ENCODE measurements at regions not wholly inside any gene's neighbourhood (a gene's known extent, or its start where the extent isn't known, plus 50 kb on each side); places are given as distances from the start of the nearest gene placed in this dataset.

- DNase-seq, result no peak
These were observed 264.2 kb downstream of the ZSWIM6 start for GRCh38 chr5:61596265-61596664.

- no peak for DNase-seq
These were observed 265.6 kb downstream of the ZSWIM6 start for GRCh38 chr5:61597684-61598083.

DNA sequence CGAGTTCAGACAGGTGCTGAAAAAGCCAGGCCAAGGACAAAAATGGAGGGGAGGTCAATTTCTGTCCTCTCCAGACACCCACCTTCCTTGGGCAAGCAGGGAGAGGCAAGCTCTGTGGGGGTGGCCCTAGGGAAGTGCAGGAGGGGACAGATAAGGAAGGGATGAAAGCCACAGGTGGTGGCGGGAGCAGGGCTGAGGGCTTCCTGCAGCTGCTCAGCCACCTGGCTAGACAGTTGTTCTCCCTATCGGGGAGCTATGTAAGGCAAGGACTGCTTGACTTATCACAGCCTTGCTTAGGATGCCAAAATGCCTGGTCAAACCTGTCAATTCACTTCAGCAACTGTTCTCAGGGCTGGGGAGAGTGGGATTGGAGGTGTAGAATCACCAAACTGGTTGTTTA is 266.1 kb downstream of the ZSWIM6 start:
- no peak for DNase-seq

DNA sequence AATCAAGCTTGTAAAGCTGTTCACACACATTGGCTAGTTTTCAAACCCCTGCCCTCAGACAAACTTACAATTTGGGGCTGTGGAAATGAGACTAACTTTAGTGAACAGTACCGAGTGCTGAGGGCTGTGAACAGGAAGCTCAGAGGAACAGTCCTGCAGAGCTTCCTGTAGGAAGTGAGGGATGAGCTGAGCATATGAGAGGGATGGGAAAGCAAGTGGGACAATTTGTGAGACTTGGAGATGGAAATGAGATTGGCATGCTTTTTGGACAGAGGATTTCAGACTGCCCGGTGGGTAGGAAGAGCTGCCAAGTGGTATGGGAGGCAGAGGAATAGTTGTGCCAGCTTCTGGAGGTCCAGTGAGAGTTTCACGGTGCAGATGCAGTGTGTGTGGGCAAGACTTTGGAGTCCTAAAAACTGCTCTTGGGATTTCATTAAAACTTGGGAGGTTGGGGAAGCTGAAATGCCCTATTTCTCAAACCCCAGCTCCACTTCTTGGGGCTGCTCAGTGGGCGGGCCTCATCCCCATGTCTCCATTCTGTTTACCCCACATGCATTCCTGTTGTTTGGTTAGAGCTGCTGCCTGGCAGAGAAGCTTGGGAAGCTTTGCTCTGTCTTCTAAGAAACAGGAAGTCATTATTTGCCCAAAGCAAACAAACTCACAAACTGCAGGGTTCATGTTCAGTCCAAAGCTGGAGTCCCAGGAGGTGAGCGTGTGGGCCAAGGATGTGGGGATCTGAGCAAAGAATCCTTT is 267.5 kb downstream of the ZSWIM6 start:
- no peak for DNase-seq

- DNase-seq, result no peak
These were observed 268.0 kb downstream of the ZSWIM6 start for GRCh38 chr5:61600123-61600444.

GRCh38 chr5:61600945-61601511 is 269.0 kb downstream of the ZSWIM6 start:
- DNase-seq, result no peak

DNA sequence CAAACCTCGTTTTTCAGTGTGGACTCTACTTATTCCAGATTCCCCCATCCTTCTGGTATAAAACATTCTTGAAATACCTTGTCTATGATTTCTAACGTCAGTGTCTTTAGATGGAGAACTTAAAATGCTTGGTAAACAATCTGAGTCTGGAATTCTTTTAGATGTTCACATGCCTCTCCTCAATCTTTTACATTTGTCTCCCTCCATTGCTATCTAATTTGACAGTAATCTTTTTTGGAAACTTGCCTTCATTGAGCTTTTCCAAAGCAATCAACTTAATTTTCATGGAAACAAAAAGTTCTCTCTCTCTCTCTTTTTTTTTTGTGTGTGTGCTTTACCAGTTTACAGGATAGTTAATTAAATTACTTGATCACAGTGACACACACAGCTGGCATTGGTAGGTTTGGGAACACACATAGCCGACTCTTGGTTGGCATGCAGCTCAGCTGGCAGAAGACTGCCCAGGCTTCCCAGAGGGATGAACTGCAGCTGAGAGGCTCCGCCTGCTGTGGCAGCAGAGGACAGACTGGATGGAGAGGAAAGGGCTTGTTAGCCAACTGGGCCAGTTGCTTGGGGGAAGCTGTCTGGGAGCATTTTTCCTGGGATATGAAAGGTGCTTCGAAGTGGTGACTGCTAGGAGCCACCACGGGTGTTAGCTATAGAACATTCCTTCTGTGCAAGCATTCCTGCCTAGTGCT is 271.3 kb downstream of the ZSWIM6 start:
- DNase-seq, result no peak

DNA sequence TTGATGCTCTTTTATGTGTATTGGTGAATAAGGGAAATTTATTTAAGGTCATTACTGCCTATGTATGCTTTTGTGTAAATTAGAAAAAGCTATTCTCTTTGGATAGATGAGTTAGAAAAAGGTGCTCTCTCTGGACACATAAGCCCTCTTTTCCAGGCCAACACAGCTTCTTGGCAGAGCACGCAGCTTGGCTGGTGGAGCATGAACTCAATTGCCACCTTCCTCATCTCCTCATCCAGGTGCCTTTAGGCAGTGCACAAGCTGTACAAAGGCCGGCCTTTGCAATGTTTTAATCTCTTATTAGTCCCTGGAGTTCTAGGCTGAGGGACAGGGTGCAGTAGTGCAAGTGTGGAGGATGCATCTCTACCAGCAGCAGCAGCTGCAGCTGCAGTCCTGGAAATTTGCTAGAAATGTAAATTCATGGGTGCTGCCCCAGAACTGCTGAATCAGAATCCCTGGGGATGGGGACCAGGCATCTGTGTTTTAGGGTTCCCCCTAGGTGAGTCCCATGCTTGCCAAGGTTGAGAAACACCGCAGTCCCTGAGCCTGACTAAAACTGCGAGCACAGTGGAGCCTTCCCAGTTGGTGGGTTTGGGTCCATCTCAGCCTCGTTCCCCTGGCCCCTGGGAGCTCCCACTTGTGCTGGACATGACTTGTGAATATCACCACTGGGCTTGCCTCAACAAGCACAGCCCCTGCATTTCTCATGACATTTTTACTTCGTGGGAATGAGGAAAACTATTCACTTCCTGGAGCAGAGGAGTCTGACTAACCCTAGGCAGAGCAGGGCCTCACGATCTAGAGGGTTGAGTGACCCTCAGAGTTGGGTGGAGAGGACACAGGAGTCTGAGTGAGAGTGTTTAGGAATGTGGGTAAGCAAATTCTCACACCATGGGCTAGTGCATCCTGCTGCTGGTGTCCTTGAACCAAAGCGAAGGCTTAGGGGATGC is 272.3 kb downstream of the ZSWIM6 start:
- DNase-seq, result no peak

- no peak for DNase-seq
These were observed 278.0 kb downstream of the ZSWIM6 start for GRCh38 chr5:61609840-61610677.

GRCh38 chr5:61610678-61611024 is 278.6 kb downstream of the ZSWIM6 start:
- DNase-seq, result no peak

GRCh38 chr5:61612431-61612830 is 280.4 kb downstream of the ZSWIM6 start:
- no peak for DNase-seq

DNA sequence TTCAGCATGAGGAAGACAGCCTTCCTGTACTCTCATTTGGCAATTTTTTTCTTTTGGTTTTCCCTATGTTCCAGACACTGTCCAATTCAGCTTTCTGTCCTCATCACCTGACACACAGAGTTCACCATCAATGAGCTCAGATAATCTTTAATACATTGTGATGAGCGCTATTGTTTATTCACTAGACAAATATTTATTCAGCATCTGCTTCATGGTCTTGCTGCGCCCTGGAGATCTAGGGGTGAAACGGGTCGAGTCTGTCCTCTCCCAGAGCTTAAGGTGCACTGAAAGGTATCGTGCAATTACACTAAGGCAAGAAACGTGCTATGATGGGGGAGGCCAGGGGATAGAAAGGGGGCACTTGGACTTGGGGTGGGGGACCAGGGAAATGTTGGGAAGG is 281.6 kb downstream of the ZSWIM6 start:
- no peak for DNase-seq

GRCh38 chr5:61614606-61615005 is 282.5 kb downstream of the ZSWIM6 start:
- no peak for DNase-seq

- no peak for DNase-seq
These were observed 285.0 kb downstream of the ZSWIM6 start for GRCh38 chr5:61617039-61617438.

- DNase-seq, result no peak
These were observed 286.0 kb downstream of the ZSWIM6 start for GRCh38 chr5:61617995-61618525.

- DNase-seq, result no peak
These were observed 286.5 kb downstream of the ZSWIM6 start for GRCh38 chr5:61618577-61618976.

- no peak for DNase-seq
These were observed 287.2 kb downstream of the ZSWIM6 start for GRCh38 chr5:61619289-61619688.

- DNase-seq, result no peak
These were observed 287.9 kb downstream of the ZSWIM6 start for GRCh38 chr5:61619777-61620518.

- DNase-seq, result no peak
These were observed 288.7 kb downstream of the ZSWIM6 start for GRCh38 chr5:61620699-61621182.

DNA sequence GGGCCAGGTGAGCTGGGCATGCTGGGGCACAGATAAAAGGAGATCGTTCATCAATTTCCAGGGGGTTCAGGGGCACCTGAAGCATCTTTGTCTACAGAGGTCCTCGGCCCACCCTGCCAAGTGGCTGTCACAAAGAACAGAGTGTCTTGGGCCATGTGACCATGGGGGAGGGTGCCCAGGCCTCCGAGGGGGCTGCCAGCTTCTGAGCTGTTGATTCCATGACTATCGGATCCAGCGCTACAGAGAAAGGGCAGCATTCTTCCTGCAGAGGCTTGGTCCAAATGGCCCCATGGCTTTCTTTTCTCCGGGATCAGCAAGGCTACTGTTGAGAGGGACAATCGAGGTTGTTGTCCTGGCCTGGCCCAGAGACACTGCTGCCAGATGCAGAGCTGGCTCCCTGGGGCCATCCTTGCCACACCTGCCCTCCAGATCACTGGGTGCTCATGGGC is 289.2 kb downstream of the ZSWIM6 start:
- DNase-seq, result no peak

- no peak for DNase-seq
These were observed 290.1 kb downstream of the ZSWIM6 start for GRCh38 chr5:61622156-61622555.
